HG02884 (cell line): ENCODE measurements at regions not wholly inside any gene's neighbourhood (a gene's known extent, or its start where the extent isn't known, plus 50 kb on each side); places are given as distances from the start of the nearest gene placed in this dataset.

ENCODE experiments used
- ATAC-seq: cut with Tn5 transposase; IDR thresholded peaks from one replicate; pipeline ENCODE4 v1.9.1; 2021; ENCODE audit warnings: mild to moderate bottlenecking, moderate library complexity; ENCODE audit not compliant: unreplicated experiment

DNA sequence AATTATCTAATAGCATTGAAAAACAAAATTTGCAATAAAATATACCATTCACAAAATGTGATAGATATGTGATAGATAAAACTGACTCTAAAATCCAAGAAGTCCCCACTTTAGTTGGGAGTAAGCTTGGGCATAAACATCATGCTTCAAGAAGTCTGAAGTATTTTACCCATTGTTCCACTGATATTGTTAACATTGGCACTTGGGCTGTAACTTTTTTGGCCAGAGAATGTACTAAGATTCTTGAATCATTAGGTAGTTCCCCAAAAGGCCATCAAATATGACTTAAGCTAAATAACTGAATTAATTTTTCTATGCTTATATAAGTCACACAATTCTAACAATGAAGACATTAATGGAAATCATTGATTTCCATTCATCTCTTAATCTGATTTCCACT is 413.6 kb downstream of the CDH2 start:
- no peak for ATAC-seq

DNA sequence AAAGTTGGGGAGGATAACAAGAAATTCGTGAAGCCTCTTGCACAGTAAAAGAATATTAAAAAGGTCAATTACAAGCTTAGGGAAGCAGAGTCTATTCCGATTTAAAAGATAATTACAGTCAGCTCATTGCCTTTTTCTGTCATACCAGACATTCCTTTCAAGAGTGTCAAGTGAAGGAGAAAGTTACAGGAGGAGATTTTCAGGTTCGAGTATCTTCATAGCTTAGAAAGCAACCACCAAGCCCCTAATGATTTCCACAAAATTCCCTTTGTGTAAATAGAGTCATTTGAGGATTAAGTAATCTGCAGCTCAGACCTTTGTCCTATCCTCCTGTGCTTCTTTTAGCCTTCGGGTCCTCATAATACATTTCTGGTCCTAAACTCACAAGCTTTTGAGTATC is 414.9 kb downstream of the CDH2 start:
- ATAC-seq, result no peak

- no peak for ATAC-seq
These were observed 424.0 kb downstream of the CDH2 start for GRCh38 chr18:27752944-27753343.

DNA sequence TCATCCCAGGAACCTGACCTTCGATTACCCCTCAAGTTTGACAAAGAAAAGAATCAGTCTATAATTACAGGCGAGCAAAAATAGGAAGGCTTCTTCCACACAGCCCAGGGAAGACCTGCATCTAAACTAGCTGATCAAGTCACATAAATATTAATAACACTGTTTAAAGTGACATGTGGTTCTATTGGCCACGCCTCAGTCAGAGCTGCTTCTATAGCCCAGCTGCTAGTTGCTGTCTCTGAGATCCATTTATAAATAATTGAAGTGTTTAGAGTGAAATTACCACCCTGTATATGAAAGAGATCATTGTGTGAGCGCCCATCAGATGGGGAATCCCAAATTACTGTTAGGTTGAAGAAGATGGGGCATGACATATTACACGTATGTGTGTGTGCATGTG is 426.0 kb downstream of the CDH2 start:
- ATAC-seq, result no peak

DNA sequence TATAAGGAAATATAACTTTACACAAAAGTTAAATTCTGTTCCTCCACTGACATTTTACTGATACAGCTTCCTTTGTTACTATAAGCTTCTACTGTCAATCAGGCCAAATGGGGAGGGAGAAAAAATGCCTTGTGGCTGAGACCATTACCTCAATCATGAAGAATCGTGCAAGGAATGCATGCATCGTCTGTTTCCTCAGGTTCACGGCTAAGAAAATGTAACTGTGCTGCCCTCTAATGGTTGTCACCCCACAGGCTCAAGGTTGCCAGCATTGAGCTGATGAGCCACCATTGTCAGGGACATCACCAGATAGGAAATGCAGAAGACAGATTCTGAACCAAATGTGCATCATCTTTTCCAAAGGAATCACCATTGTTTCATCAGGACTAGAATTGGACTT is 426.9 kb downstream of the CDH2 start:
- ATAC-seq, result no peak

DNA sequence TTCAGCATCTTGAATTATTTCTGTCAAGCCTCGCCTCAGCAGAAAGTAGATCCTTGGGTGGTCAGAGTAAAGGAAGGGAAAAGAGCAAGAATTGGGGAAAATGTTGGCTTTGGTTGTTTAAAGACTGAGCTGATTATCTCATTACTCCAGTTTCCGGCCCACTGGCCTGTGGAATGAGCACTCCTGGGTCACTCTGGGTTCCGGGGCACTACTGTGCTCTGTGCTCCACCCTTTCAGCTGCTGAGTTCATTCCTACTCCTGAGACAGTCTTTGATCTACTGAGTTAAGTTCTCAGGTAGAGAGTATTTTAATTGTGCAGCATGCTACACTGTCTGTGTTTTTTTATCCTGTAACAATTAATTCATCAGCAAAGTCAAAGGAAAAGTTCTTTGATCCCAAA is 427.7 kb downstream of the CDH2 start:
- no peak for ATAC-seq

DNA sequence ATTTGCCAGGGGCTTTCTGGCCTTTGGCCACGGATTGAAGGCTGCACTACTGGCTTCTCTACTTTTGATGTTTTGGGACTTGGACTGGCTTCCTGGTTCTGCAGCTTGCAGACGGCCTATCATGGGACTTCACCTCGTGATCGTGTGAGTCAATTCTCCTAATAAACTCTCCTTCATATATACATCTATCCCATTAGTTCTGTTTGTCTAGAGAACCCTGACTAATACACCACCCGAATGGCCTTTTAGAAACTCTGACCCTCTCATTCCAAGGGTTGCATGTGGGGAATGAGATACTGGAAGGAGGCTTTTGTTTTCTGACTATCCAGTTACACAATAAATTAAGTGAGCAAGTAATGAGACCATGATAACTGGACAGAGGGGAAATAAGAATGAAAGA is 430.7 kb downstream of the CDH2 start:
- no peak for ATAC-seq

GRCh38 chr18:27735117-27735516 is 441.8 kb downstream of the CDH2 start:
- ATAC-seq, result no peak

DNA sequence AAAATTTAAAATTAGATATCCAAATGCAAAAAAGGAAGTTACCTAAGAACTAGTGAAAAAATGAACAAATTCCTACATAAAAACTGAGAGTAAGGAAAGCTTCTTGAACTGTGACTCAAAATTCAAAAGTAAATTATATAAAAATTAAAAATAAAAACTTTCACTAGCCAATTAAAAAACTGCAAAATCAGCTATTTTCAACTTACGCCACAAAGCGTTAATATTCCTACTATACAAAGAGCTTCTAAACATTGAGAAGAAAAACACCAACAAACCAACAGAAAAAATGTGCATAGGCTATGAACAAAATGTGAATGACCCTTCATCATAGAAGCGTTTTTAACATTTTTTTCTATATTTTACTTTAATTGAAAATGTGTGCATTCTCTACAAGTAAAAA is 445.7 kb downstream of the CDH2 start:
- no peak for ATAC-seq

GRCh38 chr18:27728659-27729058 is 448.3 kb downstream of the CDH2 start:
- no peak for ATAC-seq

DNA sequence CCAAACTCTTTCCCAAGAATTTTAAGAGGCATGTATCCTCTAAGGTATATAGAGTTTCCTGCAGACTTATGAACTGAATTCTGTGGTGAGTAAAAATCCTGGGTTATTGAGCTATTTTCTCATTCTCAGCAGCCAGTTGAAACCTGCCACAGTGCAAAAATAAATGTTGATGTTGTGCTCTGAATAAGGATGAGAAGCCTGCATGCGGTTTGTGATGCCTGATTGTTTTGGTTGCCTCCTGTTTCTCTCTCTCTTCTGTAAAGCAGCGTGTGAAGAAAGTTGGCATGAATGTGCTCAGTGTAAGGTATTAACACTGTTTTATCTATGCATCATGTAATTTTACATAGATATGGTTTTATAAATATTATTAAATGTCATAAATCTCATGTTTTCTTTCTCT is 452.6 kb downstream of the CDH2 start:
- no peak for ATAC-seq

GRCh38 chr18:27723168-27723567 is 453.8 kb downstream of the CDH2 start:
- ATAC-seq, result no peak

- no peak for ATAC-seq
These were observed 457.2 kb downstream of the CDH2 start for GRCh38 chr18:27719680-27720079.

DNA sequence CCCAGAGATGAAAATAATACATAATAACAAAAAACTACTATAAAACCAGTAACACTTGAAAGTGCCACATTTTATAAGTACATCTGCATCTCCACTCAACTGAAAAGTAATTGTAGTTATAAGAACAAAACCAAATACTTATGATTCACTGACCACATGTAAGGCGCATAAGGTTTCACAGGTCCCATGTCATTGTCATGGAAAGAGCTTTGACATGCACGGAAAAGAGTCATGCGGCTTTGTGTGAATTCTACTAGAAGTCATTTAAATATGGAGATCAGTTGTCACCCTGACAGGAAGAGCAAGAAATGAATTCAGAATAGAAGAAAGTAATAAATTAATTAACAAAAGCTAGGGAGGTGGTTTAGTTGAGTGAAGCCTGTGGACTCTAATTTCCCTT is 459.1 kb downstream of the CDH2 start:
- no peak for ATAC-seq

- ATAC-seq, result no peak
These were observed 459.7 kb downstream of the CDH2 start for GRCh38 chr18:27717250-27717649.

GRCh38 chr18:27715751-27716150 is 461.2 kb downstream of the CDH2 start:
- no peak for ATAC-seq

DNA sequence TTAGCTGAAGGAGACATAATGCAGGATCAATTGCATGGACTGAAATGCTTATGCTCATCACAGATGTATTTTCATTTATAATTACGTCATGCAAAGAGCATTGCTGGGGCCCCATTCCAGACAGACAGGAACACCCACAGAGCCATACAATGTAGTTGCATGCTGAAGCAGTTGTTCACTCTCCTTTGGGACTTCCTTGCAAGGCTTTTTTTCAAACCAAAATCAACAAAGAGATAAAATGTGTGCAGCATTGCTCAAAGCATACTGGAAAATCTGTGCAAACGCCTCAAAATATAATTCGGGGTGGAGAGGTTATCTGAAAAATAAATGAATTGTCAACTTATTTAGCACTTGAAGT is 463.2 kb downstream of the CDH2 start:
- ATAC-seq, result no peak

DNA sequence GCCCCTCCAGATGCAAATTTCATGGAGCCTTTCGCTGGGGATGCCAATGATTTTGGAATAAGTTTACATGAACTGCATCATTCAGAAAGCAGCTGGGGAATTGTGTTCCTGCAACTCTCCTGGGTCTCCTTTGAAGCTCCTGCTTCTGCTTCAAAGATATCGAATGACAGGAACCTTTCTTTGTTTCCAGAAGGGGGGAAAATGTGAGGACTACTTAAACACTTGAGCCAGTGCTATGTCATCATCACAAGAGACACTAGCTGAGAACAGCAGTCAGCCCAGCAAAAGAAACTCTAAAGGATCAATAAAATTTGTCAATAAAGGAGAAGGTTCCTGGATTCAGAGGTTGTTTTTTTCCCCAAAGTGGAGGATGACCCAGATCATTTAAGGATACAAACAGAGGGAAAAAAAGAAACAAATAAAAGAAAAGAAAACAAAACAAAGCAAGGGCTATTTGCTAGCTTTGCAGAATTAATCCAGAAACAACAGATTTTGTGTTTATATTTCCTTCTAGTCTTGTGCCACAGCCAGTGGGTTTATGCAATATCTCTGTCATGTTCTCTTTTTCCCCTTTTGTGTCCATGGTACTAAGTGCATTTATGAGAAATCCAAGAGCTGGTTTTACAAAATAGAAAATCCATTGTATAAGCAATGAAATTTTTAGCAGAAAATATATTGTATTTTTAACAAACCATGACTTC is 463.7 kb downstream of the CDH2 start:
- ATAC-seq, result no peak

DNA sequence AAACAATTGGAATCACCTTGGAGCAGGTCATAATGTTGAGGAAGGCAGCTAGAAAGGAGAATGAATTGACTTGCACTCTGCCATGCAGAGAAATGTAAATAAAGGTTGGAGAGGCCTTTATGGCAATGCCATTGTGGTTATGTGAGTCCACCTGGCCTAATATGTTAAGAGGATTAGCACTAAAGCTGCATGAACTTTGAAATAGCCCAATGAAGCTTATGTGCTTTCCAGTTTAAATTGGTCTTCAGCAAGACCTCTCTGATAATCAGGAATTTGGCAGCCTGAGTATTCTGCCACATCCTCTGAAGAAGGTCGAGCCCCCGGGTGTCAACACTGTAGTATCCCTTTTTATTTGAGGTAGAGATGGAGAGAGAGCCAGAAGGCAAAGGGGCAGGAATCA is 464.9 kb downstream of the CDH2 start:
- ATAC-seq, result no peak

DNA sequence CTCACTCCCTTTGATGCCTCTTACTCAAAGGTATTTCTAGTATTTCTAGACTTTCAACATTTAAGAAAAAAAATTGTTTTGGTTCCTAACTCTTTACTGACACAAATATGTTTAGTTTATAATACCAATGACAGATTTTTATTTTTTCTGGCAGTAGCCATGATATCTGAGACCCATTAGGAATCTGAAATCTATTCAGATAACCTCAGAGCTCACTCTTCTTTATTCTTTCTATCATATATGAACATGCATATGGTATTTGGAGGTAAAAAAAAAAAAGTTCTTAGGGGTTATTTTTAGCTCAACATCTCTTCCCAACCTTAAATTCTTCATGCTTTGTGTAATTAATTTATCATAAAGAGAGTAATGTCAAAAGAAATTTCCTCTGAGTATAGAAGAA is 465.5 kb downstream of the CDH2 start:
- no peak for ATAC-seq

GRCh38 chr18:27709344-27709743 is 467.6 kb downstream of the CDH2 start:
- no peak for ATAC-seq

DNA sequence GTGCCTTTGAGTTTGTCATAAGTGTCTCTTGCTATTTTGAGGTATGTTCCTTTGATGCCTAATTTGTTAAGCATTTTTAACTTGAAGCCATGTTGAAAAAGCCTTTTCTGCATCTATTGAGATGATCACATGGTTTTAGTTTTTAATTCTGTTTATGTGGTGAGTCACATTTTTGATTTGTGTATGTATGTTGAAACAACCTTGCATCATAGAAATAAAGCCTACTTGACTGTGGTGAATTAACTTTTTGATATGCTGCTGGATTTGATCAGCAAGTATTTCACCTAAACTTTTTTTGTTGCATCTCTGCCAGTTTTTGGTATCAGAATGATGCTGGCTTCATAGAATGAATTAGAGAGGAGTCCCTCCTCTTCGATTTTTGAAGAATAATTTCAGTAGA is 469.7 kb downstream of the CDH2 start:
- no peak for ATAC-seq

DNA sequence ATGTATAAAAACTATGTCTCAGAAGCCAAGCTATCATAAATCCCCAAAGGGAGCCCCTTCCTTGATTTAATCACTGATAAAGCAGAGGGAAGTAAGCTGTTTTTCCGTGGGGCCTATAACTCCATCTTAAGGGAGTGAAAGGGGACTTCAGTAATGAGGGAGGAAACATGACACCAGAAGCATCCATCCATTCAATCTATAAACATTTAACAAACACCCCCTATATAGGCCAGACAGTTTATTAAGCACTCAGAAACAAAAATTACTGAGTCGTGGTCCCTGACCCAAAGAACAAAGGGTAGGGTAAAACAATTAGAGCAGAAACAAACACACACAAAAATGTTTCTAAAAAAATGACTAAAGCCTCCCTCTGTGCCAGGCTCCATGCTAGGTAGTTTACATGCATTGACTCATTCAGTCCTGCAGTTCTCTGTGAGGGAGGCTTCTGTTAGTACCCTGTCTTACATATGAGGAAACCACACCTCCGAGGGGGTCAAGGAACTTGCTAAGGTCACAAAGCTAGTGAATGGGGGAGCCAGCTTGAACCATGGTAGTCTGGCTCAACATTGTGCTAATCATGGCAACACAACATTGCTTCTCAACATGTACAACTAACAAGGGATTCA is 472.1 kb downstream of the CDH2 start:
- ATAC-seq, result no peak
